GM18951 (cell line): ENCODE measurements at regions not wholly inside any gene's neighbourhood (a gene's known extent, or its start where the extent isn't known, plus 50 kb on each side); places are given as distances from the start of the nearest gene placed in this dataset.
"Not testable (repeated sequence)": the region's sequence is repeated elsewhere in the genome, so short reads cannot be mapped to it uniquely, and the experiment has no call there.

ENCODE experiments used
- POLR2A ChIP-seq: IDR thresholded peaks from 4 replicates; pipeline ENCODE4 v1.6.1; 2011; ENCODE audit warnings: mild to moderate bottlenecking; ENCODE audit not compliant: insufficient read length, insufficient read depth; ENCODE audit errors: extremely low read depth
- in situ Hi-C: fragments of 300-500 bp; cut with MboI; formaldehyde crosslinking; loops from one replicate; pipeline ENCODE4 v1.12.0; 2022; ENCODE audit warnings: low sequenced_read_pairs, mixed read lengths, inconsistent platforms; ENCODE audit not compliant: unreplicated experiment

DNA sequence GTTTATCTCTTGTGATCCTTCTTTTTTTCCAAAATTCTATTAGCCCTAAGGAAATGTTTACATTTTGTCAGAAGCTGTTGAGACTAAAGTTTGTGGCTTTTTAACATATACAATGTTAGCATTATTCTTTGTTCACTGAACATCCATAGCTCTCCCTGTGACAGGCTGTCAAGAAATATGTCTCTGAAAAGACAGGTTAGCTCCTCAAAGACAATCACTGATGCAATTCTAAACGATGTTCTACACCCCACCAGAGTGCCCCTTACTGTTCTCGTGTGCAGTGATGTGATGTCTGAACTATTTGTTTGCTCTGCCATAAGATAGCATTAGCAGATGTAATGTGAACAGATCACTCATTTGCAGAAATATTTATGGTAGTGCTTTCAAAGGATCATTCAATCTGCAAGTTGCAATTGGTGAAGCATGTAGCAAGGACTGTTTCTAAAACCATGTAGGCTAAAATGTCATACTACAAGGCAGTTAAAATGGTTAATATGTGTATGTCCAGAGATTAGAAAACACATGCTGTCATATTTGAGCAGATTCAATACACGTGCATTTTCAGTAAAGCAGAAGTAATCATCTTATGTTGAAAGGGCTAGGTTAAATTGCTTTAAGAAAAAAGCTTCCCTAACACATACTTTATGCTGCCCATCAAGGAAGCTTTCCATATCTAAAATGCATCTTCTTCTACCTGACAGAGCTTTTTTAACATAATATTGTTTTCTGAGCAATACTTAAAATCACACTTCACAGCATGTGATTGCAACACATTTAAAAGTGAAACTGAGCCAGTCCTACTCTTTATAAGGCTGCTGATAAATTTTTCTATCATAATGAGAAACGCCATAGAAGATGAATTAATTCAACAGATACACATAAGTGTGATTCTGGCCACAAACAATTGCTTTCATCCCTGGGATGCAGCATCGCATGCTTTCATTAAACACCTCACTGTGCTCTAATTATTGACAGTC lies 285.7 kb upstream of the UBE2E3 start:
- in situ Hi-C loops = no loop called here
- no peak for TF ChIP-seq POLR2A

DNA sequence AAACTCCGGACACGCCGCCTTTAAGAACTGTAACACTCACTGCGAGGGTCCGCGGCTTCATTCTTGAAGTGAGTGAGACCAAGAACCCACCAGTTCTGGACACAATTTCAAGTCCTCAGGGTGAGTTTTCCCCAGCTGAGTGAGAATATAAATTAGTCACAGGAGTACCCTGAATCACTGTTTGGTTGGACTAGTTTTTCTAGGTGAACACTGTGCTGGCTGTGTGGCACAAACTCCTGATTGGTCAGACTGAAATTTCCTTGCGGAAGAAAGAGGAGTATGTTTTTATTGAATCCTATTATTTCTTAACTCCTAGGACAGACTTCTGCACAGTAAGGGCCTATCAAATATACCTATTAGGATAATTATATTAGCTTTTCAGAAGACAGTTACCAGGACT lies 288.1 kb upstream of the UBE2E3 start:
- in situ Hi-C loops = no loop called here
- no peak for TF ChIP-seq POLR2A

DNA sequence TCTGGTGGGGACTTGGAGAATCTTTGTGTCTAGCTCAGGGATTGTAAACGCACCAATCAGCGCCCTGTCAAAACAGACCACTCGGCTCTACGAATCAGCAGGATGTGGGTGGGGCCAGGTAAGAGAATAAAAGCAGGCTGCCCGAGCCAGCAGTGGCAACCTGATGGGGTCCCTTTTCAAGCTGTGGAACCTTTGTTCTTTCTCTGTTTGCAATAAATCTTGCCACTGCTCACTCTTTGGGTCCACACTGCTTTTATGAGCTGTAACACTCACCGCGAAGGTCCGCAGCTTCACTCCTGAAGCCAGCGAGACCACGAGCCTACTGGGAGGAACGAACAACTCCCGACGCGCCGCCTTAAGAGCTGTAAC lies 288.6 kb upstream of the UBE2E3 start:
- in situ Hi-C loops = not testable (repeated sequence)

DNA sequence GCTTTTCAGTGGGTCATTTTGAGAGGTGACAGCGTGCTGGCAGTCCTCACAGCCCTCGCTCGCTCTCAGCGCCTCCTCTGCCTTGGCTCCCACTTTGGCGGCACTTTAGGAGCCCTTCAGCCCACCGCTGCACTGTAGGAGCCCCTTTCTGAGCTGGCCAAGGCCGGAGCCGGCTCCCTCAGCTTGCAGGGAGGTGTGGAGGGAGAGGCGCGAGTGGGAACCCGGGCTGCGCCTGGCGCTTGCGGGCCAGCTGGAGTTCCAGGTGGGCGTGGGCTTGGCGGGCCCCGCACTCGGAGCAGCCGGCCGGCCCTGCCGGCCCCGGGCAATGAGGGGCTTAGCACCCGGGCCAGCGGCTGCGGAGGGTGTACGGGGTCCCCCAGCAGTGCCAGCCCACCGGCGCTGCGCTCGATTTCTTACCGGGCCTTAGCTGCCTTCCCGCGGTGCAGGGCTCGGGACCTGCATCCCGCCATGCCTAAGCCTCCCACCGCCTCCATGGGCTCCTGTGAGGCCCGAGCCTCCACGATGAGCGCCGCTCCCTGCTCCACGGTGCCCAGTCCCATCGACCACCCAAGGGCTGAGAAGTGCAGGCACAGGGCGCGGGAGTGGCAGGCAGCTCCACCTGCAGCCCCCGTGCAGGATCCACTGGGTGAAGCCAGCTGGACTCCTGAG lies 289.1 kb upstream of the UBE2E3 start:
- in situ Hi-C loops = not testable (repeated sequence)

DNA sequence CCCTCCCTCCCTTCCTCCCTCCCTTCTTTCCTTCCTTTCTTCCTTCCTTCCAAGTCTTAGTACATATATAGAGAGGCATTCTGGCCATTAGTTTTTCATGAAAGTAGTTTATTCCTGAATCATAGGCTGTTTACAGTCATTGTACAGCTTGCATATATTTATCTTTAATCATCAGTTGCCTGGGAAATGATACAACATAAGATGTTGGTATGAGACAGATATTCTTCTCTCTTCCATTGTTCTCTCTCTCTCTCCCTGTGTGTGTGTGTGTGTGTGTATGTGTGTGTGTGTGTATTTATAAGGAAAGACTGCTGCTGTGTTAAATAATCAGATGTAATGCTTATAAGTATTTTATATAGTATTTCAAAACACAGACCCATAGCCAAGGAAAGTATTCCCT lies 289.8 kb upstream of the UBE2E3 start:
- in situ Hi-C loops = no loop called here
- no peak for TF ChIP-seq POLR2A

DNA sequence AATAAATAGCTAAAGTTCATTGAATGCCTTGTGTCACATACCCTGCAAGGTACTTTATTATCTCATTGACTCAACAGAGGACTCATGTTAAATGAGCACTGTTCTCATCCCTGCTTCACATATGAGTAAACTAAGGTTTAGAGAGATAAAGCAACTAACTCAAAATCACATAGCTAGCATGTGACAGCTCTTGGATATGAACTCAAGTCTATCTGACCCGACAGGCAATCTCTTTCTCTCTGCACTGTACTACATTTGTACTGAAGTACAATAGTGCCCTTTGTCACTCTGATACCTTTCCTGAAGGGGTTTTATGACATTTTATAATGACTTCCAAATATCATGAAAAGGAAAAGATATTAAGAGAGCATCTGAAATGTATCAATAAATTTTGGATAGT lies 297.5 kb upstream of the UBE2E3 start:
- in situ Hi-C loops = no loop called here
- TF ChIP-seq POLR2A = no peak

DNA sequence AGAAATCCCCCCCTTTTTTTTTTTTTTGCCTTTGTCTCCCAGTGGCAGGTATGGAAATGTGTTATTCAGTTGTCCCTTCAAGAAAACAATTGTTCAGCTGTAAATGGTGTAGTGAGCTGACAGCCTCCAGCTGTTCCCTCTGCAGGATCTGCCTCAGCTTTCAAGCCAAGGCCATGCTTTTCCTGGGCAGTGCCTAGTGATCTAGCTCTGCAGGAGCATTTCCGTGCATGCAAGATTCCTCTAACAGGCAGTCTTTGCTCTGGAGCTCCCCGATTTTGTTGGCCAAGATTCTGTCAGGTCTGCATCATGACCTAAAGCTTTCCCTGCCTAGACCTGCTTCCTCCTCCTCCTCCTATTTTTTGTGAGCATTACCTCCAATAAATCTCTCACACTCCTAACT lies 300.7 kb upstream of the UBE2E3 start:
- in situ Hi-C loops = no loop called here

DNA sequence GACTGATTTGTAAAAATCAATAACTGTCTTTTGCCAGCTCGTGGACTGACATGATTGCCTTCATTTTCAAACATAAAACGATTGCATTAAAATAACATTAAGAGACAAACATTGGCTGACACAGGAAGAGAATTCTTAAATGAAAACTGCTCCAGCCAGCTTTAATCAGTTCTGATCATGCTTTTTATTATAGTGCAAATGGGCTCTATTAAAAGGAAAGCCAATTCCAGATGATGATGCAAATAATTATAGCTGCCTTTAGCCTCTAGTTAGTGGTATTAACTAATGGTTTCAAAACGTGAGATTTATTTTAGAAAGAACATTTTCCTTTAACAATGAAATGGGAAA lies 301.8 kb upstream of the UBE2E3 start:
- in situ Hi-C loops = no loop called here

More for the DNA sequence above, 300.7 kb upstream of the UBE2E3 start:
- no peak for TF ChIP-seq POLR2A

DNA sequence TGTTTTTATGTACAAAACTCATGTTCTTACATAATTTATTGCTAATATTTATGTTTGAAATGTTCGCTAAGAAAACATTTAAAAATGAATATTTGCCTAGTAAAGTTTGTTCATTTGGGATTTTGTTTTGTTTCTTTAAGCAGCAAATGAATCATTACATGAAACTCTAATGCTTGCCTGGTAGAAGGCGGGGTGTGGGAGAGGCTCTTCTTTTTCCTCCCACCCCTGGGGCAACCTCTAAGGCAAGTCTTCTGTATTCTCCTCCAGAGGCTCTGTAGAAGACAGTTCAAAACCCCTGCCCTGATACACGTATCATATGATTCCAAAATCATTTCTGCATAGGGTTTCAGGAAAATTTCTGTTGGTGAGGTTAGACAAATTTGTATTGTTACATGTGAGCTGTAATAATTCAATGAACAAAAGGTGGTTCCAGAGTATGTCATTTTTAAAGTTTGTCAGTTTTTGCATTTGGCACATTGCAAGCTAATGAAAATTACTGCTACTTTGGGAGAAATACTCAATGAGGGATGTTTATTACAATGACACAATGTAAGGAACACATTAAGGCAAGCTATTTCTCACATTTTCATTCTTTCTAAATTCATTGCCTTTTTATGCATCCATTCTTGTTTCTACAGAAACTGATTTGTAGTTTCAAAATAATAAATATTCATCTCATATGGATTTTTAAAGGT lies 302.3 kb upstream of the UBE2E3 start:
- in situ Hi-C loops = no loop called here
- no peak for TF ChIP-seq POLR2A

More for the DNA sequence above, 301.8 kb upstream of the UBE2E3 start:
- TF ChIP-seq POLR2A = no peak

DNA sequence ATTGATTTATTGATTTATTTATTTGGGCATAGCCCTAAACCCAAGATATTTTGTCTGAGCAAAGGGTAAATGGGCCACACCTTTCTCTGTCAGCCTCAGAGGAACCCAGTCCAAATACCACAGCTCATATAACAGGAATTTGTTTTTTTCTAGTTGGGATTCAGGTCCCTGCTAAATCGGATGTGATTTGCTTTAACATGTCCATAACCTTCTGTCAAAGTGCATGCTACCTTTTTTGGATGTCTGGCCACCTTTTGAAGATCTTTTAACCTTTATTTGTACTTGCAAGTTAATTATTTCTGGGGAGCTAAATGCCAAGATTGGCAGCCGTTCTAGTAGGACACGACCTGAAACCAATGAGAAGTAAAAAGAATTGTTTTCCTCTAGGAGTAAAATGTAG lies 303.2 kb upstream of the UBE2E3 start:
- in situ Hi-C loops = no loop called here
- TF ChIP-seq POLR2A = no peak

DNA sequence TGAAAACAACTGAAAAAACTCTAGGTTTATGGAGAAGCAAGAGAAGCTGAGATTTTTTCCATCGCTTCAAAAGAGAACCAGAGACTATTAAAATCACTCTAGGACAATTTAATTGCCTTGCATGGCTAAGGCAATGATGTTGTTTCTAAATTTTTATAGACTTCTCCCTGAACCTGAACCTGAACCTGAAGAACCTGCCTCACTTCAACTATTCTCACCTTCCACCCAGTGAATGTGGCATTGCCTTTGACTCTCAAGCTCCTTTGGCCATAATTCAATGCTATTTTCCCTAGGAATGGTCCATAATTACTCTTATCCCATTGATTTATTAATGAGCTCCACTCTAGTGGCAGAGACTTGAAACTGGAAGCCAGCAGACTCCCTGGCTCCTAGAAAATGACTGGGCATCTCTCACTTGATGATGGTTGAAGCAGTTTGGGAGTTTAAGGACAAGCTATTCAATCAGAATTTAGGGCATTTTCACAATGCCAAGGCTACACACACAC lies 303.8 kb upstream of the UBE2E3 start:
- in situ Hi-C loops = no loop called here

DNA sequence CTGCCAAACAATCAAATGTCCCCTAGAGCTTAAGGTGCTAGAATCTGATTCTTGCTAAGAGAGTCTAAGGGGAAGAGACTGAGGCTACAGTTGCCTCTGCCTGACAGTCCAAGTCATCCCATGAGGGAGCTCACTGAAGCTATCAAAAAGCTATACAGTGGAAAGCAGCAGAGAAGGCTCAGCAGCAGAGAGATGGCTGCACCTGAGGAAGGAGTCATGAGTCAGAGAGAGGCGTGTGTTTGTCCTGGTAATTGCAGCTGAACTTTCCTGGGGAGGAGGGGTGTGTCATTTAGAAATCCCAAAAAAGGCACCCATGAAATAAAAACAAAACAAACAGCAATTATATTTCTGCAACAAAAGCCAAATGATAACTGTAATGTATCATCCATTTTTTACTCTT lies 305.2 kb upstream of the UBE2E3 start:
- TF ChIP-seq POLR2A = no peak
- in situ Hi-C loops = no loop called here

More for the DNA sequence above, 303.8 kb upstream of the UBE2E3 start:
- TF ChIP-seq POLR2A = no peak

DNA sequence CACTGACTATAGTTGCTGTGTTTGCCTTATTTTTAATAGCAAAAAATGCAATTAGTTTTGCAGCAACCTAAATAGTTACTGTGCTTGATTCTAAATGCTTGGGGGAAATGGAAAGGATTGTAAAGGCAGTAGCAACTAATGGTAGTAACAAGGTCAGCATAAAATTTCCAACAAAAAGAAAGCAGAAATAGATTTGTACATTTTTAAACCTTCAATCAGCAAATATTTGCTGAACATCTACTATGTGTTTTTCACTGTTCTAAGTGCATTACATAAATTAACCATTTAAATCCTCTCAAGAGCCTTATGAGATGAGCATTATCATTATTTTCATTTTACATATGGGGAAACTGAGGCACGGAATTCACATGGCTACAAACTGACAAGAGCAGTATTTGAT lies 308.0 kb upstream of the UBE2E3 start:
- in situ Hi-C loops = no loop called here
- no peak for TF ChIP-seq POLR2A

DNA sequence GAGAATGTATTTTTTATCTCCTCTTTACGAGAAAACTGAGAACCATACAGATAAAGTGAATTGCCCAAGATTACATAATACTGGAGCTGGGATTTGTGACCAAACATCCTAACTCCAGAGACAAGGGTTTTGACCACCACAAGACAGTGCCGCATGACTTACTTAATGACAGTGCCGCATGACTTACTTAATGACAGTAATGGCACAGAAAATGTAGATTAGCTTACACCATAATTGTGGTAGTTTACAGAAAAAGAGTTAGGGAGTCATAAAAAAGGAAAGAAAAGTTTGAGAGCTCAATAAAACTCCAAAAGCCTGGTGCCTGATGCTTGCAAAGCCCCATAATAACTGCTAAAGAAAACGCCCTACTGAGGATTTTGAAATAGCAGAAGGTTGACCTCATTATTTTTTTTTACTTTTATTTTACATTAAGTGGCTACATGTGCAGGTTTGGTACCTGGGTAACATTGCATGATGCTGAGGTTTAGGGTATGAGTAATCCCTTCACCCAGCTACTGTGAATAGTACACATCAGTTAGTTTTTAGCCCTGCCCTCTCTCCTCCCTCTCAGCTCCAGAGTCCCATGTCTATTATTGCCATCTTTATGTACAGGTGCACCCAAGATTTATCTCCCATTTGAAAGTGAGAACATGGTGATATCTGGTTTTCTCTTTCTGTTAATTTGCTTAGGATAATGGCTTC lies 310.0 kb upstream of the UBE2E3 start:
- no peak for TF ChIP-seq POLR2A
- in situ Hi-C loops = no loop called here
